KMS-11 (cell line): ENCODE measurements at regions not wholly inside any gene's neighbourhood (a gene's known extent, or its start where the extent isn't known, plus 50 kb on each side); places are given as distances from the start of the nearest gene placed in this dataset.

ENCODE experiments used
- H2AFZ ChIP-seq: fragments of 200-600 bp; sonication (generic); 2 replicates; pipeline ENCODE4 v1.6.1; 2016; ENCODE audit warnings: antibody characterized with exemption, mixed run types, low read depth
- H3K27ac ChIP-seq: fragments of 200-600 bp; sonication (generic); 2 replicates; pipeline ENCODE4 v1.6.1; 2016; ENCODE audit warnings: mild to moderate bottlenecking, mixed run types
- H3K27me3 ChIP-seq: fragments of 200-600 bp; sonication (generic); 2 replicates; pipeline ENCODE4 v1.6.1; 2017; ENCODE audit warnings: mild to moderate bottlenecking, low read depth, mixed run types, moderate library complexity; ENCODE audit not compliant: insufficient read depth
- H3K36me3 ChIP-seq: fragments of 200-600 bp; sonication (generic); 2 replicates; pipeline ENCODE4 v1.6.1; 2017; ENCODE audit warnings: mild to moderate bottlenecking, mixed run types; ENCODE audit not compliant: insufficient read depth
- H3K4me1 ChIP-seq: fragments of 200-600 bp; sonication (generic); 2 replicates; pipeline ENCODE4 v1.6.1; 2016; ENCODE audit warnings: mild to moderate bottlenecking, low read depth, mixed run types; ENCODE audit not compliant: poor library complexity, severe bottlenecking
- H3K4me2 ChIP-seq: fragments of 200-600 bp; sonication (generic); 2 replicates; pipeline ENCODE4 v1.7.0; 2016; ENCODE audit warnings: mild to moderate bottlenecking, mixed run types
- H3K4me3 ChIP-seq: fragments of 200-600 bp; sonication (generic); IDR thresholded peaks from 2 replicates; pipeline ENCODE4 v1.6.1; 2017; ENCODE audit warnings: low read depth, low read length, mixed read lengths; ENCODE audit not compliant: insufficient read depth
- H3K79me2 ChIP-seq: fragments of 200-600 bp; sonication (generic); 2 replicates; pipeline ENCODE4 v1.6.1; 2016; ENCODE audit warnings: low read depth, mixed run types; ENCODE audit not compliant: insufficient read depth
- H3K9ac ChIP-seq: fragments of 200-600 bp; sonication (generic); 2 replicates; pipeline ENCODE4 v1.6.1; 2016; ENCODE audit warnings: mild to moderate bottlenecking, mixed run types
- H4K20me1 ChIP-seq: fragments of 200-600 bp; sonication (generic); 2 replicates; pipeline ENCODE4 v1.6.1; 2016; ENCODE audit warnings: mild to moderate bottlenecking, mixed run types; ENCODE audit not compliant: insufficient read depth
- TF ChIP-seq, protein P1 (sequence below): fragments of 200-600 bp; sonication (generic); conservative IDR thresholded peaks from 2 replicates; pipeline ENCODE4 v1.6.1; 2017; ENCODE audit warnings: low read depth, mild to moderate bottlenecking, antibody characterized with exemption, low read length, moderate library complexity, mixed read lengths

DNA sequence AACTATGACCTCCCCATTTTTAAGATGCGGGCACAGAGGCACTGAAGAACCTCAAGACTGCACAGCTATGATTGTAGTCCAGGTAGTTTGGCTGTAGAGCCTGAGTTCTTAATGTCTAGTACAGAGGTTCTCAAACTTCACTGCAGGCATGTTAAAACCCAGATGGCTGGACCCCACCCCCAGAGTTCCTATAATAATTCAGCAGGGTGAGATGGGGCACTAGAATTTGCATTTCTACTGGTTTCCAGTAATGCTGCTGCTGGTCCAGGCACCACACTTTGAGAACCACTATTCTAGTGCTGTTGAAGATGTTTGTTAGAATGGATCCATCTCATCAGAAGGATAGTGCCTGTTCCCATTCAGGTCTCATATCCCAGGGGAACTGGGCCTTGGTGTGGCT lies 274.9 kb downstream of the ABHD5 start:
- Histone ChIP-seq H3K36me3 (no peaks in the 10 kb centered on the region), H3K4me2 (no peak overlapping the region), H4K20me1 (no peaks in the 10 kb centered on the region), H3K4me1 (no peaks in the 10 kb centered on the region), H3K27ac (no peak overlapping the region), H3K4me3 (no peak overlapping the region), H2AFZ (no peak overlapping the region), H3K9ac (no peak overlapping the region), H3K27me3 (no peaks in the 10 kb centered on the region), H3K79me2 (no peaks in the 10 kb centered on the region)
- TF ChIP-seq, protein P1, sequence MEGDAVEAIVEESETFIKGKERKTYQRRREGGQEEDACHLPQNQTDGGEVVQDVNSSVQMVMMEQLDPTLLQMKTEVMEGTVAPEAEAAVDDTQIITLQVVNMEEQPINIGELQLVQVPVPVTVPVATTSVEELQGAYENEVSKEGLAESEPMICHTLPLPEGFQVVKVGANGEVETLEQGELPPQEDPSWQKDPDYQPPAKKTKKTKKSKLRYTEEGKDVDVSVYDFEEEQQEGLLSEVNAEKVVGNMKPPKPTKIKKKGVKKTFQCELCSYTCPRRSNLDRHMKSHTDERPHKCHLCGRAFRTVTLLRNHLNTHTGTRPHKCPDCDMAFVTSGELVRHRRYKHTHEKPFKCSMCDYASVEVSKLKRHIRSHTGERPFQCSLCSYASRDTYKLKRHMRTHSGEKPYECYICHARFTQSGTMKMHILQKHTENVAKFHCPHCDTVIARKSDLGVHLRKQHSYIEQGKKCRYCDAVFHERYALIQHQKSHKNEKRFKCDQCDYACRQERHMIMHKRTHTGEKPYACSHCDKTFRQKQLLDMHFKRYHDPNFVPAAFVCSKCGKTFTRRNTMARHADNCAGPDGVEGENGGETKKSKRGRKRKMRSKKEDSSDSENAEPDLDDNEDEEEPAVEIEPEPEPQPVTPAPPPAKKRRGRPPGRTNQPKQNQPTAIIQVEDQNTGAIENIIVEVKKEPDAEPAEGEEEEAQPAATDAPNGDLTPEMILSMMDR: no peak

DNA sequence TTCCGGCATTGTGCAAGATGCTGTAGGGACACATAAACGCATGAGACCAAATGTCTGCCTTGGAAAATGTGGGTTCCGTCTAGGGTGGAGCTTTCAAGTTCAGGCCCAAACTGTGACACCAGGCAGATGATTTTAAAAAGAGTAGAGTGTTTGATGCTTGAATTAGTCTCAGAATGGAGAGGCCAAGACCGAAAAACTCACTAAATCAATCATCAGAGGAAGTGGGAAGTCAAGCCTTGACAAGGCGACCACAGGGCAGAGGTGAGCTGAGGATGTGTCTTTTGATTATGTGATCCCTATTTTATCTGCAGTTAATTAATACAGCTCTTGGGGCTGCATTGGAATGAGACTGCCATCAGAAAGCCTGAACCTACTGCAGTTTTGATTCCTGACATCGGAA lies 275.4 kb downstream of the ABHD5 start:
- TF ChIP-seq, protein P1: no peak
- no peak overlapping the region for H3K27ac ChIP-seq
- H3K9ac ChIP-seq: no peak overlapping the region
- no peaks in the 10 kb centered on the region for H3K79me2 ChIP-seq
- no peak overlapping the region for H2AFZ ChIP-seq
- no peak overlapping the region for H3K4me2 ChIP-seq
- H3K4me1 ChIP-seq: no peaks in the 10 kb centered on the region
- H3K36me3 ChIP-seq: no peaks in the 10 kb centered on the region
- H3K4me3 ChIP-seq: no peak overlapping the region
- no peaks in the 10 kb centered on the region for H3K27me3 ChIP-seq
- H4K20me1 ChIP-seq: no peaks in the 10 kb centered on the region

DNA sequence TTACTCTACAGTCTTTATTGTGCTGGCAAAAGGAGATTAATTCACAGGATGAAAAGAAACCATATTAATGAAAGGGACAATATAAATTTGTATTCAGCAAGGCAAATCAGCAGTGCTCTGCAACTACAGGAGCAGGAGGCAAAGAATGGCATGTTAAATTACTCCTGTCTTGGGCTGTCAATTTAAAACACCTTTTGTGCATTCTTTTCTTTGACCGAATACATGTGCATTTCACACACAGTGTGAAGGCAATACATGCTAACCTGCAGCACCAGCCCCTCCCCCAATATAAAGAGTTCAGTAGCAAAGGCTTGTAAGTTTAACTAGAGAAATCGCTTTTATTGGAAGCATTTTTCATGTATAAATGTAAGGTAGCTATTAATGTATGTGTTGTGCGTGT lies 275.2 kb upstream of the TOPAZ1 start:
- Histone ChIP-seq H3K4me3 (no peak overlapping the region), H4K20me1 (no peaks in the 10 kb centered on the region), H3K27ac (no peak overlapping the region), H3K9ac (no peak overlapping the region), H3K79me2 (no peaks in the 10 kb centered on the region), H3K4me1 (no peaks in the 10 kb centered on the region), H2AFZ (no peak overlapping the region), H3K27me3 (no peaks in the 10 kb centered on the region), H3K4me2 (no peak overlapping the region), H3K36me3 (no peaks in the 10 kb centered on the region)
- TF ChIP-seq, protein P1: no peak

DNA sequence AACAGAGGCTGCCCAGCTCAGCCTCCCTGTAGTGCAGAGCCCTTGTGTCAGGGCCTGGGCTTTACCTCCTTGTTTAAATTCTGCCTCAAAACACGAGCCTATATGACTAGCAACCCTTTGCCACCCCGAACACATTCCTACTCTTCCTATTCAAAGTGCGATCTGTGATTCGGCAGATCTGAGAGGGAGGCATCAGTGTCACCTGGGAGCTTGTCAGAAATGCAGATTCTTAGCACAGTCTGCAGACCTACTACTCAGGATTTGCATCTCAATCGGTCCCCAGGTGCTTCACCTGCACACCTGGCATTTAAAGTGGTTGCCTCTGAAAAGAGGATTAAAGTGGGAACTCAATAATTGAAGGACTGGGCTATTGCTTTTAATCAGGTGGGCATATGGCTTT lies 273.2 kb upstream of the TOPAZ1 start:
- H3K4me2 ChIP-seq: no peak overlapping the region

More for the DNA sequence above, 273.2 kb upstream of the TOPAZ1 start:
- no peaks in the 10 kb centered on the region for H4K20me1 ChIP-seq
- no peak overlapping the region for H3K4me3 ChIP-seq
- no peaks in the 10 kb centered on the region for H3K36me3 ChIP-seq
- no peak overlapping the region for H2AFZ ChIP-seq
- H3K4me1 ChIP-seq: no peaks in the 10 kb centered on the region
- TF ChIP-seq, protein P1: no peak
- H3K79me2 ChIP-seq: no peaks in the 10 kb centered on the region
- no peak overlapping the region for H3K27ac ChIP-seq
- H3K27me3 ChIP-seq: no peaks in the 10 kb centered on the region
- no peak overlapping the region for H3K9ac ChIP-seq
